ENCODE measurements at regions not wholly inside any gene's neighbourhood (a gene's known extent, or its start where the extent isn't known, plus 50 kb on each side); places are given as distances from the start of the nearest gene placed in this dataset.

GRCh38 chr2:134167015-134167414 lies 86.9 kb upstream of the MGAT5 start:
- Histone ChIP-seq H3K9me3 (no peaks in the 10 kb centered on the region), H3K4me3 (replicated peaks in 1 of 3) (no peak overlapping the region), H3K4me1 (peaks cover 0 to 10% of the 10 kb centered on the region in 2 donors), H3K27ac (no peak overlapping the region), H3K27me3 (no peaks in the 10 kb centered on the region), H3K36me3 (no peaks in the 10 kb centered on the region)
- intact Hi-C loops (cut with DNase I): no loop called here
- WGBS, 2 donors: 92 to 98% methylated on average over 3 of the region's 3 CpGs
- no peak for TF ChIP-seq POLR2A (IDR thresholded peaks at IDR 0.05)
- TF ChIP-seq CTCF (IDR thresholded peaks at IDR 0.05): no peak
- DNase-seq: no peak

DNA sequence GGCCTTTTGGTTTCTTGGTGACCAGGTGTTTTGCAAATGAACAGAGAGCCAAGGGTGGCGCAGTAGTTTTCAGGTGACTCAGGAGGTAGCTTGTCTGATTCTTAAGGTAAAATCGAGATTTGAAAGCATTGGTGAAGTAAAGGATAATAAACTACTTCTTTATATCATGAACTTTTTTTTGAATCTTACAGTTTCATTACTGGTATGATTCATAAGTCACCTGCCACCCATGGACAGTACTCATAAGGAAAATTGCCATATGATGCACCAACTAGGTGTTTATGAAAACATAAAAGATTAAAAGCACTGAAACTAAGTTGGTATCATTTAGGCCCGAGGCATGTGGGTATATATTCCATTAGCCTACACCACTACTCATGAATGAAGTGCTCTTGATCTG lies 84.1 kb upstream of the MGAT5 start:
- H3K4me1 ChIP-seq: peaks cover 10 to 27% of the 10 kb centered on the region in 2 donors
- no peak for TF ChIP-seq POLR2A (IDR thresholded peaks at IDR 0.05)
- TF ChIP-seq CTCF (IDR thresholded peaks at IDR 0.05): no peak
- H3K36me3 ChIP-seq: no peaks in the 10 kb centered on the region
- no peaks in the 10 kb centered on the region for H3K27me3 ChIP-seq
- H3K9me3 ChIP-seq: no peaks in the 10 kb centered on the region
- H3K27ac ChIP-seq: no peak overlapping the region
- no peak for DNase-seq
- intact Hi-C loops (cut with DNase I): no loop called here
- no peak overlapping the region for H3K4me3 ChIP-seq (replicated peaks in 1 of 3)
- 75 to 78% methylated on average over 3 of the region's 3 CpGs for WGBS, 2 donors

DNA sequence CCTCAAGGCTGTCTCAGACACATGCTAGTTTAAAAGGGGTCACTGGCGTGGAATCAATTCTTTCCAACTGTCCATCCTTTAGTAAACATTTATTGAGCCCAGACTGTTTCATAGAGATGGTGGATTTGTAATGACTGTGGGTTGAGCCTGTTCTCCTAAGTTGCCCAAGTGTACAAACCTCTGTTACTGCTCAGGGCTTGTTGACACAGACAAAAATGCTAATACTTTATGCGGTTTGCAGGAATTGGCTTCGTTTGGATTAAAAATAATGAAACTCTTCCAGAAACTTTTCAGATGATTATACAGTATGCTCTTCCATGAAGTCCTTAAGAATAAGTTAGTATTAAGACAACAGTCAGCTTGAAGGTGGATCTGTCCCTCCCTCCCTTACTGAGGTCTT lies 83.6 kb upstream of the MGAT5 start:
- WGBS, 2 donors: 50 to 54% methylated on average over 3 of the region's 3 CpGs
- TF ChIP-seq CTCF (IDR thresholded peaks at IDR 0.05) (no peak), POLR2A (IDR thresholded peaks at IDR 0.05) (no peak)
- Histone ChIP-seq H3K27ac (no peak overlapping the region), H3K4me1 (peaks cover 10 to 32% of the 10 kb centered on the region in 2 donors), H3K4me3 (replicated peaks in 1 of 3) (no peak overlapping the region), H3K9me3 (no peaks in the 10 kb centered on the region), H3K36me3 (no peaks in the 10 kb centered on the region), H3K27me3 (no peaks in the 10 kb centered on the region)
- no peak for DNase-seq
- intact Hi-C loops (cut with DNase I): no loop called here

GRCh38 chr2:134170700-134171099 lies 83.2 kb upstream of the MGAT5 start:
- H3K4me1 ChIP-seq: peaks cover 12 to 36% of the 10 kb centered on the region in 2 donors
- intact Hi-C loops (cut with DNase I): no loop called here
- WGBS, 2 donors: 86 to 88% methylated on average over 3 of the region's 3 CpGs

More at GRCh38 chr2:134170700-134171099, 83.2 kb upstream of the MGAT5 start:
- Histone ChIP-seq H3K36me3 (no peaks in the 10 kb centered on the region), H3K27ac (no peak overlapping the region), H3K27me3 (no peaks in the 10 kb centered on the region), H3K4me3 (replicated peaks in 1 of 3) (no peak overlapping the region), H3K9me3 (no peaks in the 10 kb centered on the region)
- no peak for TF ChIP-seq POLR2A (IDR thresholded peaks at IDR 0.05)
- TF ChIP-seq CTCF (IDR thresholded peaks at IDR 0.05): no peak
- no peak for DNase-seq
